Calu3 (cell line): ENCODE measurements at regions not wholly inside any gene's neighbourhood (a gene's known extent, or its start where the extent isn't known, plus 50 kb on each side); places are given as distances from the start of the nearest gene placed in this dataset.

Experiments
- BruUV-seq: library from RNA; stranded (reverse); fragments of 400-500 nt; replicated peaks from 2 replicates; lab custom pipeline; 2021; lab: Mats Ljungman, UMichigan
- CTCF ChIA-PET: fragments of 300-600 bp; sonication (Branson Sonifier 250); formaldehyde crosslinking; loops from one replicate; lab custom pipeline; 2022; ENCODE audit warnings: antibody characterized with exemption; lab: Charles Lee
- DNase-seq: peaks from one replicate; pipeline ENCODE4 v3.0.0; 2022
- H3K27ac Mint-ChIP-seq: one replicate; pipeline ENCODE4 v1.8.0; 2022; ENCODE audit warnings: mixed read lengths; ENCODE audit not compliant: unreplicated experiment
- H3K27me3 Mint-ChIP-seq: one replicate; pipeline ENCODE4 v1.8.0; 2022; ENCODE audit warnings: mixed read lengths; ENCODE audit not compliant: unreplicated experiment
- H3K36me3 Mint-ChIP-seq: one replicate; pipeline ENCODE4 v1.8.0; 2022; ENCODE audit warnings: mild to moderate bottlenecking, moderate library complexity, mixed read lengths; ENCODE audit not compliant: insufficient read depth, unreplicated experiment
- H3K4me1 Mint-ChIP-seq: one replicate; pipeline ENCODE4 v1.8.0; 2022; ENCODE audit warnings: mild to moderate bottlenecking, low read depth, mixed read lengths; ENCODE audit not compliant: unreplicated experiment
- H3K4me3 Mint-ChIP-seq: one replicate; pipeline ENCODE4 v1.8.0; 2022; ENCODE audit warnings: mild to moderate bottlenecking, low read depth, moderate library complexity, mixed read lengths; ENCODE audit not compliant: unreplicated experiment
- H3K9me3 Mint-ChIP-seq: one replicate; pipeline ENCODE4 v1.8.0; 2022; ENCODE audit warnings: low read depth, mixed read lengths; ENCODE audit not compliant: unreplicated experiment
- CTCF ChIP-seq: fragments of 200-600 bp; IDR thresholded peaks from one replicate; pipeline ENCODE4 v1.8.0; 2022; ENCODE audit warnings: antibody characterized with exemption; ENCODE audit not compliant: unreplicated experiment
- intact Hi-C: fragments of 100-400 bp; cut with micrococcal nuclease; formaldehyde crosslinking; loops from one replicate; pipeline ENCODE4 v1.10.0; 2022; ENCODE audit not compliant: unreplicated experiment

DNA sequence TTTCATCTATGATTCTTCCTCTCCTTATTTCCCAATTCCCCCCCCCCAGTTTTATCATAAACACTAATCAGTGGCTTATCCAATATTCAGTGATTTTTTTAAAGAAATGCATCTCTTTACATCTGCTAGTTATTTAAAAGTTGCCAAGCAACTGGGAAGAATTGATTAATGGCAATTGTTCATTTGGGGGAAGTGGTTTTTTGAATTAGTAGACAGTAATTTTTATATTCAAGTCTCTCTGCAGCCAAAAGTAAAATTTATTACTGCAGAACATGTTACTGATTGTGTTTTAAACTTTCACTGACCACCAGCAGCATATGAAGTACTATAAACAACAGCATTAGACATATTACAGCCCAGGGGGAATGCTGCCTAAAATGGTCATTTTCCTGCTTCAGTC, 308.8 kb upstream of the NREP start:
- no peaks in the 10 kb centered on the region for H3K4me1 Mint-ChIP-seq
- CTCF ChIA-PET: interaction anchor here (1.1 to 1.3 kb wide), 2 partner anchors 515 to 534 kb away, joined by 3 read pairs; no protein-coding TSS in a partner anchor
- no peak for TF ChIP-seq CTCF

GRCh38 chr5:112064956-112065355, 308.0 kb upstream of the NREP start:
- CTCF ChIA-PET: interaction anchor here (0.6 to 1.1 kb wide), 2 partner anchors 158 to 514 kb away, joined by 3 read pairs; no protein-coding TSS in a partner anchor
- Mint-ChIP-seq H3K4me1 (no peaks in the 10 kb centered on the region), H3K4me3 (no peak overlapping the region), H3K9me3 (no peaks in the 10 kb centered on the region), H3K27ac (no peak overlapping the region), H3K27me3 (no peaks in the 10 kb centered on the region), H3K36me3 (no peaks in the 10 kb centered on the region)
- TF ChIP-seq CTCF: no peak
- no peak for DNase-seq
- no TSS peak for BruUV-seq
- intact Hi-C loops: no loop called here

More for the DNA sequence above, 308.8 kb upstream of the NREP start:
- no peak for DNase-seq
- no peaks in the 10 kb centered on the region for H3K27me3 Mint-ChIP-seq
- H3K27ac Mint-ChIP-seq: no peak overlapping the region
- intact Hi-C loops: no loop called here
- no peak overlapping the region for H3K4me3 Mint-ChIP-seq
- H3K9me3 Mint-ChIP-seq: no peaks in the 10 kb centered on the region
- H3K36me3 Mint-ChIP-seq: no peaks in the 10 kb centered on the region
- BruUV-seq: no TSS peak

- no peak overlapping the region for H3K27ac Mint-ChIP-seq
- no peak for DNase-seq
- H3K27me3 Mint-ChIP-seq: peaks cover 2% of the 10 kb centered on the region
- H3K9me3 Mint-ChIP-seq: no peaks in the 10 kb centered on the region
- BruUV-seq: no TSS peak
- no peaks in the 10 kb centered on the region for H3K4me1 Mint-ChIP-seq
- no peaks in the 10 kb centered on the region for H3K36me3 Mint-ChIP-seq
- CTCF ChIA-PET: no interaction called here
- no peak for TF ChIP-seq CTCF
- no peak overlapping the region for H3K4me3 Mint-ChIP-seq
- intact Hi-C loops: no loop called here
These were observed 307.3 kb upstream of the NREP start for GRCh38 chr5:112064271-112064701.

DNA sequence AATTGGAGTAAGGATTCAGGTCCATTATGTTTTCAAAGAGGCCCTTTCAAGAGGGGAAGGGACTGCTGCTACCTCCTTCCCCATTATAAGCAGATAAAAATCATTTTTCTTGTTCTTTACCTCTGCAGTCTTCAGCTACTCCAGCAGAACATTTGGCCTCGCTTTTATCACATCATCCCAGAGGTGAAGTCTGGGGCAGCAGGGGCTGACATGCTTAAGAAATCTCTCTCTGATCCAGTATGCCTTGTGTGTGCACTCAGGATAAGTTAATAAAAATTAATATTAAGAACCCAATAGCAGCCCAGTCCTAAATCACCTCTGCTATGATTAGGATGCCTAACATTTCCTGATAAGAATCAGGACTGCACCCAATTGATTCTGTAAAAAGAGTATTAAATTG, 306.9 kb upstream of the NREP start:
- Mint-ChIP-seq H3K36me3 (no peaks in the 10 kb centered on the region), H3K27ac (no peak overlapping the region), H3K4me3 (no peak overlapping the region), H3K4me1 (no peaks in the 10 kb centered on the region), H3K27me3 (peaks cover 7% of the 10 kb centered on the region), H3K9me3 (no peaks in the 10 kb centered on the region)
- DNase-seq: no peak
- no TSS peak for BruUV-seq
- CTCF ChIA-PET: no interaction called here
- intact Hi-C loops: no loop called here
- TF ChIP-seq CTCF: no peak
